ENCODE measurements at regions not wholly inside any gene's neighbourhood (a gene's known extent, or its start where the extent isn't known, plus 50 kb on each side); places are given as distances from the start of the nearest gene placed in this dataset.

GRCh38 chr9:119827126-119827525 lies 457.9 kb upstream of the BRINP1 start:
- no peak for TF ChIP-seq CTCF (IDR thresholded peaks at IDR 0.05)
- intact Hi-C loops (cut with DNase I): no loop called here

GRCh38 chr9:119818726-119819435 lies 449.6 kb upstream of the BRINP1 start:
- Histone ChIP-seq H3K9me3 (no peaks in the 10 kb centered on the region), H3K27ac (no peak overlapping the region), H3K4me3 (no peak overlapping the region), H3K36me3 (no peaks in the 10 kb centered on the region), H3K27me3 (no peaks in the 10 kb centered on the region), H3K4me1 (no peaks in the 10 kb centered on the region)
- TF ChIP-seq CTCF (IDR thresholded peaks at IDR 0.05): no peak
- intact Hi-C loops (cut with DNase I): no loop called here
- no peak for DNase-seq (ENCODE audit: low spot score in 2 of 2)

More at GRCh38 chr9:119827126-119827525, 457.9 kb upstream of the BRINP1 start:
- Histone ChIP-seq H3K36me3 (no peaks in the 10 kb centered on the region), H3K27me3 (no peaks in the 10 kb centered on the region), H3K4me3 (no peak overlapping the region), H3K27ac (no peak overlapping the region), H3K9me3 (no peaks in the 10 kb centered on the region), H3K4me1 (no peaks in the 10 kb centered on the region)
- no peak for DNase-seq (ENCODE audit: low spot score in 2 of 2)

- no peak for TF ChIP-seq CTCF (IDR thresholded peaks at IDR 0.05)
- intact Hi-C loops (cut with DNase I): no loop called here
- Histone ChIP-seq H3K36me3 (no peaks in the 10 kb centered on the region), H3K27me3 (no peaks in the 10 kb centered on the region), H3K9me3 (no peaks in the 10 kb centered on the region), H3K4me3 (no peak overlapping the region), H3K27ac (peak overlapping the region in 1 of 2 donors; percentile 39), H3K4me1 (no peaks in the 10 kb centered on the region)
- no peak for DNase-seq (ENCODE audit: low spot score in 2 of 2)
These were observed 441.6 kb upstream of the BRINP1 start for GRCh38 chr9:119810645-119811429.

GRCh38 chr9:119803679-119804078 lies 434.4 kb upstream of the BRINP1 start:
- Histone ChIP-seq H3K9me3 (no peaks in the 10 kb centered on the region), H3K27me3 (no peaks in the 10 kb centered on the region), H3K36me3 (no peaks in the 10 kb centered on the region), H3K27ac (no peak overlapping the region), H3K4me3 (no peak overlapping the region), H3K4me1 (peaks cover 0 to 4% of the 10 kb centered on the region in 2 donors)
- no peak for TF ChIP-seq CTCF (IDR thresholded peaks at IDR 0.05)
- no peak for DNase-seq (ENCODE audit: low spot score in 2 of 2)
- intact Hi-C loops (cut with DNase I): loop anchor here (5.0 kb wide), 1 partner anchor 154 kb away; no protein-coding TSS in a partner anchor

- TF ChIP-seq CTCF (IDR thresholded peaks at IDR 0.05): no peak
These were observed 433.4 kb upstream of the BRINP1 start for GRCh38 chr9:119802621-119803020.

More at GRCh38 chr9:119802621-119803020, 433.4 kb upstream of the BRINP1 start:
- DNase-seq (ENCODE audit: low spot score in 2 of 2): peak; percentile 47 to 79
- no peaks in the 10 kb centered on the region for H3K36me3 ChIP-seq
- H3K27ac ChIP-seq: peak overlapping the region in 1 of 2 donors; percentile 50
- H3K4me3 ChIP-seq: no peak overlapping the region
- no peaks in the 10 kb centered on the region for H3K27me3 ChIP-seq
- no peaks in the 10 kb centered on the region for H3K9me3 ChIP-seq
- intact Hi-C loops (cut with DNase I): loop anchor here (5.0 kb wide), 1 partner anchor 155 kb away; no protein-coding TSS in a partner anchor
- peaks cover 0 to 4% of the 10 kb centered on the region in 2 donors for H3K4me1 ChIP-seq

Measured in ascending aorta (tissue), 2 donors.